ENCODE measurements at regions not wholly inside any gene's neighbourhood (a gene's known extent, or its start where the extent isn't known, plus 50 kb on each side); places are given as distances from the start of the nearest gene placed in this dataset.

- no peak for DNase-seq (ENCODE audit: low read depth)
- no peak overlapping the region for H3K4me3 ChIP-seq (ENCODE audit: low read depth, low read length)
- CTCF ChIA-PET = interaction anchor here (0.6 to 1.6 kb wide), 2 partner anchors 10 to 1632 kb away, joined by 3 read pairs; no protein-coding TSS in a partner anchor
- POLR2A ChIA-PET = no interaction called here
- no peaks in the 10 kb centered on the region for H3K27me3 ChIP-seq (ENCODE audit: control insufficient read depth, insufficient read depth, low read length)
- TF ChIP-seq CTCF (IDR thresholded peaks at IDR 0.05; ENCODE audit: insufficient read depth, low read depth, low read length) = no peak
- no peaks in the 10 kb centered on the region for H3K36me3 ChIP-seq (ENCODE audit: control insufficient read depth, insufficient read depth, low read length)
Observed at GRCh38 chr2:236951830-236952475, 133.7 kb upstream of the COPS8 start.

- CTCF ChIA-PET = interaction anchor here (0.6 kb wide), 1 partner anchor 123 kb away, joined by 3 read pairs; no protein-coding TSS in a partner anchor
Observed at GRCh38 chr2:236954641-236955040, 131.0 kb upstream of the COPS8 start.

GRCh38 chr2:236955521-236956030 lies 130.1 kb upstream of the COPS8 start:
- CTCF ChIA-PET = interaction anchor here (1.0 kb wide), 2 partner anchors 19 to 43 kb away, joined by 3 read pairs; no protein-coding TSS in a partner anchor
- no peak for DNase-seq (ENCODE audit: low read depth)

More at GRCh38 chr2:236954641-236955040, 131.0 kb upstream of the COPS8 start:
- POLR2A ChIA-PET = no interaction called here
- TF ChIP-seq CTCF (IDR thresholded peaks at IDR 0.05; ENCODE audit: insufficient read depth, low read depth, low read length) = no peak
- no peak for DNase-seq (ENCODE audit: low read depth)
- no peaks in the 10 kb centered on the region for H3K27me3 ChIP-seq (ENCODE audit: control insufficient read depth, insufficient read depth, low read length)
- no peak overlapping the region for H3K4me3 ChIP-seq (ENCODE audit: low read depth, low read length)
- no peaks in the 10 kb centered on the region for H3K36me3 ChIP-seq (ENCODE audit: control insufficient read depth, insufficient read depth, low read length)

GRCh38 chr2:236956031-236956618 lies 129.6 kb upstream of the COPS8 start:
- no peak for DNase-seq (ENCODE audit: low read depth)
- ChIA-PET CTCF (interaction anchor here (1.0 kb wide), 3 partner anchors 19 to 183 kb away, joined by 3 to 5 read pairs (median 3); no protein-coding TSS in a partner anchor), POLR2A (no interaction called here)
- H3K27me3 ChIP-seq (ENCODE audit: control insufficient read depth, insufficient read depth, low read length) = no peaks in the 10 kb centered on the region
- H3K36me3 ChIP-seq (ENCODE audit: control insufficient read depth, insufficient read depth, low read length) = no peaks in the 10 kb centered on the region
- no peak for TF ChIP-seq CTCF (IDR thresholded peaks at IDR 0.05; ENCODE audit: insufficient read depth, low read depth, low read length)
- no peak overlapping the region for H3K4me3 ChIP-seq (ENCODE audit: low read depth, low read length)

More at GRCh38 chr2:236955521-236956030, 130.1 kb upstream of the COPS8 start:
- POLR2A ChIA-PET = no interaction called here
- no peaks in the 10 kb centered on the region for H3K36me3 ChIP-seq (ENCODE audit: control insufficient read depth, insufficient read depth, low read length)
- no peak for TF ChIP-seq CTCF (IDR thresholded peaks at IDR 0.05; ENCODE audit: insufficient read depth, low read depth, low read length)
- no peaks in the 10 kb centered on the region for H3K27me3 ChIP-seq (ENCODE audit: control insufficient read depth, insufficient read depth, low read length)
- no peak overlapping the region for H3K4me3 ChIP-seq (ENCODE audit: low read depth, low read length)

- ChIA-PET CTCF (interaction anchor here (1.0 kb wide), 3 partner anchors 20 to 183 kb away, joined by 3 to 5 read pairs (median 3); no protein-coding TSS in a partner anchor), POLR2A (no interaction called here)
- H3K27me3 ChIP-seq (ENCODE audit: control insufficient read depth, insufficient read depth, low read length) = no peaks in the 10 kb centered on the region
- no peaks in the 10 kb centered on the region for H3K36me3 ChIP-seq (ENCODE audit: control insufficient read depth, insufficient read depth, low read length)
- no peak for DNase-seq (ENCODE audit: low read depth)
- no peak for TF ChIP-seq CTCF (IDR thresholded peaks at IDR 0.05; ENCODE audit: insufficient read depth, low read depth, low read length)
- no peak overlapping the region for H3K4me3 ChIP-seq (ENCODE audit: low read depth, low read length)
Observed at GRCh38 chr2:236956641-236957040, 129.0 kb upstream of the COPS8 start.
